WTC11 (cell line): ENCODE measurements at regions not wholly inside any gene's neighbourhood (a gene's known extent, or its start where the extent isn't known, plus 50 kb on each side); places are given as distances from the start of the nearest gene placed in this dataset.

Experiments used
- ATAC-seq: fragments of 200-7000 bp; cut with Tn5 transposase; 2 replicates; pipeline ENCODE4 v1.10.0; 2021; ENCODE audit warnings: mild to moderate bottlenecking, moderate library complexity
- CTCF ChIA-PET: fragments of 300-600 bp; sonication (Branson Sonifier 250); formaldehyde crosslinking; loops from one replicate; lab custom pipeline; 2021; ENCODE audit warnings: antibody characterized with exemption; lab: Charles Lee
- POLR2A ChIA-PET: fragments of 350-600 bp; sonication (Branson Sonifier 250); formaldehyde crosslinking; loops from one replicate; lab custom pipeline; 2021; ENCODE audit warnings: antibody characterized with exemption; lab: Charles Lee
- DNase-seq: peaks from one replicate; pipeline ENCODE4 v3.0.0; 2021; ENCODE audit warnings: low spot score
- H3K27ac Mint-ChIP-seq: 2 replicates; pipeline ENCODE4 v1.8.0; 2021; ENCODE audit warnings: mixed read lengths
- H3K27me3 Mint-ChIP-seq: 2 replicates; pipeline ENCODE4 v1.8.0; 2021; ENCODE audit warnings: low read depth, mild to moderate bottlenecking, moderate library complexity, mixed read lengths
- H3K36me3 Mint-ChIP-seq: 2 replicates; pipeline ENCODE4 v1.8.0; 2021; ENCODE audit warnings: mixed read lengths
- H3K4me1 Mint-ChIP-seq: 2 replicates; pipeline ENCODE4 v1.8.0; 2022; ENCODE audit warnings: mixed read lengths
- H3K4me3 Mint-ChIP-seq: 2 replicates; pipeline ENCODE4 v1.8.0; 2021; ENCODE audit warnings: mild to moderate bottlenecking, moderate library complexity, mixed read lengths
- H3K9me3 Mint-ChIP-seq: 2 replicates; pipeline ENCODE4 v1.8.0; 2021; ENCODE audit warnings: mixed read lengths
- CBFB ChIP-seq: sonication (generic); formaldehyde crosslinking; IDR thresholded peaks from 2 replicates; pipeline ENCODE4 v1.8.1; 2022; ENCODE audit warnings: mild to moderate bottlenecking, low read depth, missing genetic modification reagents
- FOXP4 ChIP-seq: sonication (generic); formaldehyde crosslinking; IDR thresholded peaks from 2 replicates; pipeline ENCODE4 v1.8.0; 2022; ENCODE audit warnings: mild to moderate bottlenecking, missing genetic modification reagents
- GRHL2 ChIP-seq: fragments of 250-450 bp; sonication (Bioruptor Pico); IDR thresholded peaks from 2 replicates; pipeline ENCODE4 v1.8.0; 2022; ENCODE audit warnings: mild to moderate bottlenecking, moderate library complexity; ENCODE audit not compliant: insufficient replicate concordance, severe bottlenecking
- JAZF1 ChIP-seq: fragments of 250-450 bp; sonication (Bioruptor Pico); IDR thresholded peaks from 2 replicates; pipeline ENCODE4 v1.9.0; 2021; ENCODE audit warnings: moderate library complexity, mild to moderate bottlenecking, inconsistent platforms
- MLX ChIP-seq: sonication (generic); formaldehyde crosslinking; IDR thresholded peaks from 2 replicates; pipeline ENCODE4 v1.8.1; 2023; ENCODE audit warnings: mild to moderate bottlenecking, missing genetic modification reagents, moderate library complexity
- NR2C2 ChIP-seq: sonication (generic); formaldehyde crosslinking; IDR thresholded peaks from 2 replicates; pipeline ENCODE4 v1.8.0; 2022; ENCODE audit warnings: mild to moderate bottlenecking, missing genetic modification reagents
- PRRX2 ChIP-seq: fragments of 250-450 bp; sonication (Bioruptor Pico); IDR thresholded peaks from 2 replicates; pipeline ENCODE4 v1.8.0; 2021; ENCODE audit warnings: mild to moderate bottlenecking
- SP1 ChIP-seq: sonication (generic); formaldehyde crosslinking; conservative IDR thresholded peaks from 2 replicates; pipeline ENCODE4 v1.8.1; 2022; ENCODE audit warnings: missing genetic modification reagents
- TEAD4 ChIP-seq: sonication (generic); formaldehyde crosslinking; IDR thresholded peaks from 2 replicates; pipeline ENCODE4 v1.8.0; 2022; ENCODE audit warnings: mild to moderate bottlenecking, missing genetic modification reagents
- TP53 ChIP-seq: sonication (generic); formaldehyde crosslinking; IDR thresholded peaks from 2 replicates; pipeline ENCODE4 v1.8.1; 2023; ENCODE audit warnings: mild to moderate bottlenecking, missing genetic modification reagents
- ZBTB21 ChIP-seq: sonication (generic); formaldehyde crosslinking; IDR thresholded peaks from 2 replicates; pipeline ENCODE4 v1.8.1; 2023; ENCODE audit warnings: mild to moderate bottlenecking, missing genetic modification reagents, borderline replicate concordance
- ZMAT4 ChIP-seq: fragments of 250-450 bp; sonication (Bioruptor Pico); IDR thresholded peaks from 2 replicates; pipeline ENCODE4 v1.9.0; 2021; ENCODE audit warnings: mild to moderate bottlenecking
- ZNF121 ChIP-seq: sonication (generic); formaldehyde crosslinking; IDR thresholded peaks from 2 replicates; pipeline ENCODE4 v1.8.0; 2023; ENCODE audit warnings: missing genetic modification reagents
- ZNF396 ChIP-seq: fragments of 250-450 bp; sonication (Bioruptor Pico); IDR thresholded peaks from 2 replicates; pipeline ENCODE4 v1.8.0; 2021; ENCODE audit warnings: mild to moderate bottlenecking, moderate library complexity, borderline replicate concordance
- ZNF416 ChIP-seq: fragments of 250-450 bp; sonication (Bioruptor Pico); IDR thresholded peaks from 2 replicates; pipeline ENCODE4 v1.9.0; 2021; ENCODE audit warnings: mild to moderate bottlenecking, inconsistent platforms
- TF ChIP-seq, protein P1 (sequence below): sonication (generic); formaldehyde crosslinking; IDR thresholded peaks from 2 replicates; pipeline ENCODE4 v1.8.1; 2022; ENCODE audit warnings: missing genetic modification reagents, borderline replicate concordance
- TF ChIP-seq, protein P2 (sequence below): sonication (generic); formaldehyde crosslinking; IDR thresholded peaks from 2 replicates; pipeline ENCODE4 v1.8.1; 2023; ENCODE audit warnings: mild to moderate bottlenecking, moderate library complexity, missing genetic modification reagents
- TF ChIP-seq, protein P3 (sequence below): sonication (generic); formaldehyde crosslinking; IDR thresholded peaks from 2 replicates; pipeline ENCODE4 v1.8.0; 2022; ENCODE audit warnings: mild to moderate bottlenecking, missing genetic modification reagents
- TF ChIP-seq, protein P4 (sequence below): fragments of 250-450 bp; sonication (Bioruptor Pico); conservative IDR thresholded peaks from 2 replicates; pipeline ENCODE4 v1.9.0; 2021; ENCODE audit warnings: mild to moderate bottlenecking
- TF ChIP-seq, protein P5 (sequence below): sonication (generic); formaldehyde crosslinking; IDR thresholded peaks from 2 replicates; pipeline ENCODE4 v1.8.0; 2022; ENCODE audit warnings: missing genetic modification reagents

DNA sequence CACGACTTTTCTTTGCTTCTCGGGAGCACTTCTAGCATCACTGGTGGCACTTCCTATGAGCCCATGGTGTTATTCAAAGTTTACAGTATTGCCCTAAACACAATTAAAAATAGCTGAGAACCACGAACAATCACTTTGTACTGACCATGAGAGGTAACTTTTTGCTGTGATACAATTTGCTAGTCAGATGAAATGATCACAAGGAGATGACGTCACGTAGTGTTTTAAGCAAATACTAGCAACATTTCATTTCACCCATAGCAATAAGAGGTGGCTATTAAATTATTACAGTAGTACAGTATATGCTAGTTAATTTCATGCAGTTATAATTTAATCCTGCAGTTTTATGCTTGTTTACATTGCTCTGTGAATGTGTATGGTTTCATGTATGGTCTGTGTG lies 108.9 kb upstream of the DOK6 start:
- H3K27me3 Mint-ChIP-seq: no peaks in the 10 kb centered on the region
- peaks cover 2% of the 10 kb centered on the region; the same call in 1 of the 2 replicates for H3K36me3 Mint-ChIP-seq
- POLR2A ChIA-PET: no interaction called here
- CTCF ChIA-PET: no interaction called here
- no peak for ATAC-seq
- H3K9me3 Mint-ChIP-seq: peaks cover 5% of the 10 kb centered on the region
- no peak for DNase-seq
- H3K27ac Mint-ChIP-seq: no peak overlapping the region
- no peaks in the 10 kb centered on the region for H3K4me1 Mint-ChIP-seq
- H3K4me3 Mint-ChIP-seq: no peak overlapping the region
- no peak for TF ChIP-seq TP53 (CRISPR knock-in tag)
- no peak for TF ChIP-seq FOXP4
- TF ChIP-seq ZNF121 (CRISPR knock-in tag): no peak
- TF ChIP-seq GRHL2 (CRISPR knock-in tag): no peak
- no peak for TF ChIP-seq PRRX2 (CRISPR knock-in tag)
- TF ChIP-seq, protein P1, sequence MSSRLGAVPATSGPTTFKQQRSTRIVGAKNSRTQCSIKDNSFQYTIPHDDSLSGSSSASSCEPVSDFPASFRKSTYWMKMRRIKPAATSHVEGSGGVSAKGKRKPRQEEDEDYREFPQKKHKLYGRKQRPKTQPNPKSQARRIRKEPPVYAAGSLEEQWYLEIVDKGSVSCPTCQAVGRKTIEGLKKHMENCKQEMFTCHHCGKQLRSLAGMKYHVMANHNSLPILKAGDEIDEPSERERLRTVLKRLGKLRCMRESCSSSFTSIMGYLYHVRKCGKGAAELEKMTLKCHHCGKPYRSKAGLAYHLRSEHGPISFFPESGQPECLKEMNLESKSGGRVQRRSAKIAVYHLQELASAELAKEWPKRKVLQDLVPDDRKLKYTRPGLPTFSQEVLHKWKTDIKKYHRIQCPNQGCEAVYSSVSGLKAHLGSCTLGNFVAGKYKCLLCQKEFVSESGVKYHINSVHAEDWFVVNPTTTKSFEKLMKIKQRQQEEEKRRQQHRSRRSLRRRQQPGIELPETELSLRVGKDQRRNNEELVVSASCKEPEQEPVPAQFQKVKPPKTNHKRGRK: no peak
- no peak for TF ChIP-seq ZNF396 (CRISPR knock-in tag)
- TF ChIP-seq ZNF416 (CRISPR knock-in tag): no peak
- TF ChIP-seq, protein P2, sequence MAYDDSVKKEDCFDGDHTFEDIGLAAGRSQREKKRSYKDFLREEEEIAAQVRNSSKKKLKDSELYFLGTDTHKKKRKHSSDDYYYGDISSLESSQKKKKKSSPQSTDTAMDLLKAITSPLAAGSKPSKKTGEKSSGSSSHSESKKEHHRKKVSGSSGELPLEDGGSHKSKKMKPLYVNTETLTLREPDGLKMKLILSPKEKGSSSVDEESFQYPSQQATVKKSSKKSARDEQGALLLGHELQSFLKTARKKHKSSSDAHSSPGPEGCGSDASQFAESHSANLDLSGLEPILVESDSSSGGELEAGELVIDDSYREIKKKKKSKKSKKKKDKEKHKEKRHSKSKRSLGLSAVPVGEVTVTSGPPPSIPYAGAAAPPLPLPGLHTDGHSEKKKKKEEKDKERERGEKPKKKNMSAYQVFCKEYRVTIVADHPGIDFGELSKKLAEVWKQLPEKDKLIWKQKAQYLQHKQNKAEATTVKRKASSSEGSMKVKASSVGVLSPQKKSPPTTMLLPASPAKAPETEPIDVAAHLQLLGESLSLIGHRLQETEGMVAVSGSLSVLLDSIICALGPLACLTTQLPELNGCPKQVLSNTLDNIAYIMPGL (CRISPR knock-in tag): no peak
- TF ChIP-seq, protein P3, sequence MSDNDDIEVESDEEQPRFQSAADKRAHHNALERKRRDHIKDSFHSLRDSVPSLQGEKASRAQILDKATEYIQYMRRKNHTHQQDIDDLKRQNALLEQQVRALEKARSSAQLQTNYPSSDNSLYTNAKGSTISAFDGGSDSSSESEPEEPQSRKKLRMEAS (CRISPR knock-in tag): no peak
- TF ChIP-seq, all 79 proteins: peak for 0

DNA sequence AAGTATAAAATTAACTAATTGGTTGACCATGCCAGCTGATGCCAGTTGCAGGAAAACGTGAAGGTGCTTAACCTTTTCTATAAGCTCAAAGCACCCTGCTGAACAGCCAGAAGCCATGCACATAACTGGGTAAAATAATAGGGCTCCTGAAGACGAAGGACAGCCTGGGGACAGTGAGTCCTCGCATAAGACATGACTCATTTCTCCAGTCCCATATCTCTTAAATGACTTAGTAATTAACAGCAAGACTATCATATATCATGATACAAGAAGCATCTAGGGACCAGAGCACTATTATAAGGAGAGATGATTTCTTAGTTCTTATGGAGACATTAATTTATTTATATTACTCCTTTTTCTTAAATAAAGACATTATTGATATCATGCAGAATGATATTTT lies 100.5 kb upstream of the DOK6 start:
- H3K4me1 Mint-ChIP-seq: no peaks in the 10 kb centered on the region
- peaks cover 19% of the 10 kb centered on the region for H3K9me3 Mint-ChIP-seq
- ChIA-PET CTCF (no interaction called here), POLR2A (no interaction called here)
- DNase-seq (no peak), ATAC-seq (no peak)
- no peak overlapping the region for H3K4me3 Mint-ChIP-seq
- peaks cover 9% of the 10 kb centered on the region for H3K36me3 Mint-ChIP-seq
- no peaks in the 10 kb centered on the region for H3K27me3 Mint-ChIP-seq
- H3K27ac Mint-ChIP-seq: no peak overlapping the region
- TF ChIP-seq CBFB (CRISPR knock-in tag): no peak
- no peak for TF ChIP-seq NR2C2 (CRISPR knock-in tag)
- no peak for TF ChIP-seq ZMAT4
- TF ChIP-seq SP1 (CRISPR knock-in tag): no peak
- TF ChIP-seq, protein P4, sequence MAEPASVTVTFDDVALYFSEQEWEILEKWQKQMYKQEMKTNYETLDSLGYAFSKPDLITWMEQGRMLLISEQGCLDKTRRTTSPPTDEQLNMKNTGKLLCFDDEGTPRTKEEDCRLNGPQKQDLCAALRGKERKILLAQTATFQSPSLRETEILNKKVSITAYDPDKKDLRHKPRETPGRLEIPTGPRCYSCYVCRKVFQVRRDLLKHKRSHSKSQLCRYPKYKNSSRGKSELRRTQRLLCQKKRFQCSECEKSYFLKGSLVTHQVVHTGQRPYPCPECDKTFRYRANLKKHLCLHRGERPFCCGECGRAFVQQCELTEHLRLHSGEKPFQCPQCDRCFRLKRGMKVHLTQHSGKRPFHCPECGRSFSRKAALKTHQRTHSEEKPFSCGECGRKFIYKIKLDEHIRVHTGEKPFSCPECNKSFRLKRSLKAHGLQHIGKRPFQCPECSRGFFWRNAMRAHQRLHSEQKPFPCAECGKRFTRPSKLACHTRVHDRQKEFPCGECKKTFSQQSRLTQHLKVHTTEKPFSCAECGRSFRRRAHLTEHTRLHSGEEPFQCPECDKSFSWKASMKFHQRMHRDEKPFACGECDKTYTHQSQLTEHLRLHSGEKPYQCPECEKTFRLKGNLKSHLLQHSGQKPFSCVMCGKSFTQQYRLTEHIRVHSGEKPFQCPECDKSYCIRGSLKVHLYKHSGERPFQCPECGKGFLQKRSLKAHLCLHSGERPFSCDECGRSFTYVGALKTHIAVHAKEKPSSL (CRISPR knock-in tag): no peak

DNA sequence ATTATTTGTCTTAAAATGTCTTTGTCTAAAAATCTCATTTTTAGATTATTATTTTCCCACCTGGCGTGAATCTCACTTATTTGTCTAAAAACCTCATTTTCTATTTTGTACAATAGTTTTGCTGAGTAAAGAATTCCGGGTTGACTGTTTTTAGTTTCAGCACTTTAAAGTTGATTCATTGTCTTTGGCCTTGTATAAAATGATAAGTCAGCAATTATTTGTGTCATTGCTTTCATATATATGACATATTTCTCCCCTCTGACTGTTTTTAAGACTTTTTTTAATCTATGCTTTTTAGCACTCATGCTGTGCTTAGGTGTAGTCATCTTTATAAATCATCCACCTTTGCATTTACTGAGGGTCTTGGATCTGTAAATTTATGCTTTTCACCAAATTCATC lies 92.1 kb upstream of the DOK6 start:
- Mint-ChIP-seq H3K9me3 (peaks cover 8% of the 10 kb centered on the region), H3K4me3 (no peak overlapping the region), H3K27me3 (no peaks in the 10 kb centered on the region), H3K4me1 (no peaks in the 10 kb centered on the region), H3K36me3 (no peaks in the 10 kb centered on the region), H3K27ac (no peak overlapping the region)
- no peak for ATAC-seq
- ChIA-PET CTCF (no interaction called here), POLR2A (no interaction called here)
- TF ChIP-seq JAZF1 (CRISPR knock-in tag) (no peak), ZBTB21 (CRISPR knock-in tag) (no peak), MLX (CRISPR knock-in tag) (no peak), TEAD4 (CRISPR knock-in tag) (no peak)
- TF ChIP-seq, protein P5, sequence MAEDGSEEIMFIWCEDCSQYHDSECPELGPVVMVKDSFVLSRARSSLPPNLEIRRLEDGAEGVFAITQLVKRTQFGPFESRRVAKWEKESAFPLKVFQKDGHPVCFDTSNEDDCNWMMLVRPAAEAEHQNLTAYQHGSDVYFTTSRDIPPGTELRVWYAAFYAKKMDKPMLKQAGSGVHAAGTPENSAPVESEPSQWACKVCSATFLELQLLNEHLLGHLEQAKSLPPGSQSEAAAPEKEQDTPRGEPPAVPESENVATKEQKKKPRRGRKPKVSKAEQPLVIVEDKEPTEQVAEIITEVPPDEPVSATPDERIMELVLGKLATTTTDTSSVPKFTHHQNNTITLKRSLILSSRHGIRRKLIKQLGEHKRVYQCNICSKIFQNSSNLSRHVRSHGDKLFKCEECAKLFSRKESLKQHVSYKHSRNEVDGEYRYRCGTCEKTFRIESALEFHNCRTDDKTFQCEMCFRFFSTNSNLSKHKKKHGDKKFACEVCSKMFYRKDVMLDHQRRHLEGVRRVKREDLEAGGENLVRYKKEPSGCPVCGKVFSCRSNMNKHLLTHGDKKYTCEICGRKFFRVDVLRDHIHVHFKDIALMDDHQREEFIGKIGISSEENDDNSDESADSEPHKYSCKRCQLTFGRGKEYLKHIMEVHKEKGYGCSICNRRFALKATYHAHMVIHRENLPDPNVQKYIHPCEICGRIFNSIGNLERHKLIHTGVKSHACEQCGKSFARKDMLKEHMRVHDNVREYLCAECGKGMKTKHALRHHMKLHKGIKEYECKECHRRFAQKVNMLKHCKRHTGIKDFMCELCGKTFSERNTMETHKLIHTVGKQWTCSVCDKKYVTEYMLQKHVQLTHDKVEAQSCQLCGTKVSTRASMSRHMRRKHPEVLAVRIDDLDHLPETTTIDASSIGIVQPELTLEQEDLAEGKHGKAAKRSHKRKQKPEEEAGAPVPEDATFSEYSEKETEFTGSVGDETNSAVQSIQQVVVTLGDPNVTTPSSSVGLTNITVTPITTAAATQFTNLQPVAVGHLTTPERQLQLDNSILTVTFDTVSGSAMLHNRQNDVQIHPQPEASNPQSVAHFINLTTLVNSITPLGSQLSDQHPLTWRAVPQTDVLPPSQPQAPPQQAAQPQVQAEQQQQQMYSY (CRISPR knock-in tag): no peak
- no peak for DNase-seq
